Endothelial cell of umbilical vein (primary cell): ENCODE measurements at regions not wholly inside any gene's neighbourhood (a gene's known extent, or its start where the extent isn't known, plus 50 kb on each side); places are given as distances from the start of the nearest gene placed in this dataset.

Experiments
- CTCF ChIP-seq, 2 donors: IDR thresholded peaks; 1 replicate in 1 of 2; 2 replicates in 1 of 2; pipeline ENCODE4 v1.5.1; 2011; ENCODE audit warnings: low read length in 2 of 2, mild to moderate bottlenecking in 2 of 2, moderate library complexity in 2 of 2, control low read depth in 1 of 2, inconsistent platforms in 1 of 2, low read depth in 1 of 2; ENCODE audit not compliant: insufficient read depth in 1 of 2; ENCODE audit errors: extremely low read depth in 1 of 2
- EZH2 ChIP-seq: IDR thresholded peaks from 2 replicates; pipeline ENCODE4 v1.6.1; 2012; ENCODE audit warnings: borderline replicate concordance, low read depth, mild to moderate bottlenecking, moderate library complexity, low read length, inconsistent platforms; ENCODE audit not compliant: severe bottlenecking
- JUN ChIP-seq: IDR thresholded peaks from 2 replicates; pipeline ENCODE4 v1.6.1; 2011; ENCODE audit warnings: borderline replicate concordance, low read depth; ENCODE audit not compliant: insufficient read length, insufficient read depth
- MYC ChIP-seq: IDR thresholded peaks from one replicate; pipeline ENCODE4 v1.6.1; 2011; ENCODE audit warnings: mild to moderate bottlenecking, low read depth, low read length
- POLR2A ChIP-seq: IDR thresholded peaks from 2 replicates; pipeline ENCODE4 v1.6.1; 2012; ENCODE audit warnings: low read depth, mild to moderate bottlenecking, control low read depth, low read length
- POLR2AphosphoS5 ChIP-seq: IDR thresholded peaks from 2 replicates; pipeline ENCODE4 v1.6.1; 2012; ENCODE audit warnings: low read depth, mild to moderate bottlenecking, control low read depth, low read length, moderate library complexity; ENCODE audit not compliant: insufficient read depth

- TF ChIP-seq JUN (no peak), POLR2A (no peak), EZH2 (no peak), POLR2AphosphoS5 (no peak), CTCF (IDR thresholded peaks at IDR 0.05; ENCODE audit: extremely low read depth in 1 of 2, insufficient read depth in 1 of 2, low read depth in 1 of 2, low read length in 2 of 2) (no peak), MYC (no peak)
Measured at GRCh38 chr11:130749216-130749615, 167.1 kb downstream of the SNX19 start.
